SH-SY5Y (cell line): ENCODE measurements at regions not wholly inside any gene's neighbourhood (a gene's known extent, or its start where the extent isn't known, plus 50 kb on each side); places are given as distances from the start of the nearest gene placed in this dataset.

ENCODE experiments used
- GATA2 ChIP-seq: IDR thresholded peaks from 2 replicates; pipeline ENCODE4 v1.6.1; 2011; ENCODE audit warnings: mild to moderate bottlenecking, low read depth, low read length
- GATA3 ChIP-seq: IDR thresholded peaks from 2 replicates; pipeline ENCODE4 v1.6.1; 2011; ENCODE audit warnings: low read depth, mild to moderate bottlenecking, low read length, moderate library complexity

GRCh38 chr6:139443231-139444112 is 69.0 kb upstream of the CITED2 start:
- TF ChIP-seq GATA2 (no peak), GATA3 (no peak)

DNA sequence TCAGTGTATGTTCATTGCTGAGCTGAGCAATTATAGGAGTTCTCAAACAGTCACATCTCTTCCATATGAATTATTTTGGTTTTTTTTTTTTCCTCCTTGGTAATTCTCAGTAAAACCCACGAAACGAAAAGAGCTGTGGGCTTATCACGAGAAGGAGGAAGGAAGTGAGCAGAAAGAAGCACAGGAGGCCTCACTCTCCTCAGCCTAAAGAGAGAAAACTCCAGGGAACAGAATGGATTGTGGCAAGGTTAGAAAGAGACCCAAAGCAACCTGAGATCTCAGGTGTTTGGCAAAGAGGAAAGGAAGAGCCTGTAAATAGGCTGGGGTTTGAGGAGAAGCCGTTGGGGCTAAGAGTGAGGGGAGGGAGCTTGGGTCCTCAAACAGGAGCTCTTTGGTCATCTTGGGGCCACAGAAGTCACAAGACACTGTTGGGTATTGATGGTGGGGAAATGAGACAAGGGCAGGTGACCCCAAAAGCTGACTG is 67.8 kb upstream of the CITED2 start:
- TF ChIP-seq GATA2 (no peak), GATA3 (no peak)

GRCh38 chr6:139439349-139439748 is 64.9 kb upstream of the CITED2 start:
- no peak for TF ChIP-seq GATA3
- no peak for TF ChIP-seq GATA2

GRCh38 chr6:139438775-139439174 is 64.3 kb upstream of the CITED2 start:
- TF ChIP-seq GATA2 (no peak), GATA3 (no peak)

DNA sequence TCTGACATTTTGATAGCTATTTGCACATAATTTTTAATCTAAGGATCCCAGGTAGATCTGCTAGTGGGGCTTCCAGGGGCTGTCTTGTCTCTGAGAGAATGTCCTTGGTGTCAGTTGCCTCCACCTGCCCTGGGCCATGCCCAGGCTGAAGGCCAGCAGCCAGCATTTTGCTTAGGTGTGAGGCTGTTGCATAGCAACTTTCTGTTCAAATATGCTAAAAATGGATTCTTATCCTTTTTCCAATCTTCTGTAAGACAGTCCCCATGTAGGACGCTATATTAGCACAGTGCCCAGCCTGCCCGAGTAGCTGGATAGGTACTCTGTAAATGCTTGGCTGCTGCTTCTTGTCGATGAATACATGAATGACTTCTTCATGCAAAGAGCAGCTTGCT is 62.5 kb upstream of the CITED2 start:
- TF ChIP-seq GATA3 (no peak), GATA2 (no peak)

GRCh38 chr6:139436200-139436956 is 61.9 kb upstream of the CITED2 start:
- no peak for TF ChIP-seq GATA3
- no peak for TF ChIP-seq GATA2

DNA sequence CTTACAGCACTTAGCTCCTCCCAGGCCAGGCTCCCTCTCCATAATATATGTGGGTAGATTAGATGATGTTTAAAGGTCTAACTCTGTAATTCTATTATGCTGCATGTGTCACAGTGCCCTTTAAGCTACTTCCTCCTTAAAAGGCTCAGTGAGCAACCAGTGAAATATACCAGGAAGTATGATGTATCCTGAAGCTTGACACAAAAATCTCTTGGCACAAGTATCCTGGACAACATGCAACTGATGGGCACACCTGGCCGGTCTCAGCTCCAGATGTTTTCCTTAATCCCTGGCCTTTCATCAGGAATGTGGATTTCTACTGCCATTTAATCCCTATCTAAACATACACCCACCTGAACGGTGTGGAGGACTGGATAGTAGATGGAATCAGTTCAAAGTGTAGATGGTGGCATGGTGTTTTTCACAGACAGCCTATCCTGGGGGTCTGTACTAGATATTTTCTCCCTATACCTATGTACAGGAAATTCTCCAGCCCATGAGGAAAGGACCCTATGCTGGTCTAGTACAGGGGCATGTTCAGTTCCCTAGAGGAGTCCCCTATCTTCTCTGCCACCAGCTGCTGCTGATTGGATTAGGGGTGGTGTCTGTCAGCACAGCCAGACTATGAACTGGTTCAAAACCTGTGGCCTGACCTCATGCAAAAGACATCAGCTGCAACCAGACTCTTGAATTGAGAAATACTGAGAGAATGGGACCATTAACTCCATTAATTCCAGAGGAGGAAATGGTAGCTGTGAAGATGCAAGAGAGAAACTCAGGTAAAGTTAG is 59.4 kb upstream of the CITED2 start:
- TF ChIP-seq GATA3 (no peak), GATA2 (no peak)

GRCh38 chr6:139431602-139431956 is 57.1 kb upstream of the CITED2 start:
- no peak for TF ChIP-seq GATA3
- TF ChIP-seq GATA2: no peak

DNA sequence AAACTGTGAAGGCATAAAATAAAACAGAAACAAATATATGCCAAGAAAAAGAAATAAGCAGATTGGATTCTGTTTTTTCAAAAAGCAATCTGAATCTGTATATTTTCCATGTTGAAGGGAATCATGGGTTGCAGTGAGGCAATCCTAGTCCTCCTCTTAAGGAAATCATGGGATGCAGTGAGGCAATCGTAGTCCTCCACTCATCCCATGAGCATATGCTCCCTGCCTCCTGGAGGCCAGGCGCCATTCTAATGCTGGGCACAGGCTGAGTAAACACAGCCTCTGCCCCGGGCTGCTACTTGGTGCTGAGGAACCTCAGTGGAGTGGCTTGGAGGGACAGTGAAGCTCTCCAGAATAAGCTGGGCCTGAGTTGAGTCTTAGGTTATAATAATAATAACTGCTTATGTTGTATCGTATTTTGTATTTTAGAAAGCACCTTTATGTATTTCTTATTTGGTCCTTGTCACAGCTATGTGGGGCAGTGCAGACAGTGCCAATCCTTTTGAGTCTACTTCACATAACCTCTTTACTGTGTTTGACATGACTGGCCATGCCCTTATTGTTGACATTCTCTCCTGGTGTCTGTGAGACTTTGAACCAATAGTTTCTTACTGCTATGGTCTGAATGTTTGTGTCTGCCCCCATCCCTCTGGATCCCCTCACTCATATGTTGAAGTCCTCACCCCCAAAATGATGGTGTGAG is 56.6 kb upstream of the CITED2 start:
- TF ChIP-seq GATA2 (no peak), GATA3 (no peak)

DNA sequence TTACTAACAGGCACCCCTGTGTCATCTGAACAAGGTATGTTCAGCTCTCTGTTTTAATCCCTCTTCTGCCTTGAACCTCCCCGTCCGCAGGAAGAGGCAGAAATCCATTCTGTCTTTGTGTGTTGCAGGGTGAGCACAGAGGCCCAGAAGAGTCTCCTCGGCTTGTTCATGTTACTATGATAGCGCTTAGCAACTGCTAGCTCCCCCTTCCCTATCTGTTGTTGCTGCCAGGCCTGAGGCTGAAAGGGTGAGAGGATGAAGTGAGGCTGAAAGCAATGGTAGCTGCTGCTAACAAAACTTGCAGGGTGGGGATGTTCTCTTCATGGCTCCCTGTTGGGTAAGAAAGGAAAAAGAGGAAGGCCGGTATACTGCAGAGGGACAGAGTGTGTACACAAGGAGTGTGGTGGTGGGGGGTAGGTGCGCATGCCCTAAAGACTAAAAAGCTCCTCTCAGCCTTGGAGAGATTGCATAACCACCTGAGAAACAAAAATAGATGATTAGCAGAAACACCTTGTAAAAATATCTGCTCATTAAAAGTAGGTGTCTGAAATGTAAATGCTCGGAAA is 55.2 kb upstream of the CITED2 start:
- TF ChIP-seq GATA2 (no peak), GATA3 (no peak)

DNA sequence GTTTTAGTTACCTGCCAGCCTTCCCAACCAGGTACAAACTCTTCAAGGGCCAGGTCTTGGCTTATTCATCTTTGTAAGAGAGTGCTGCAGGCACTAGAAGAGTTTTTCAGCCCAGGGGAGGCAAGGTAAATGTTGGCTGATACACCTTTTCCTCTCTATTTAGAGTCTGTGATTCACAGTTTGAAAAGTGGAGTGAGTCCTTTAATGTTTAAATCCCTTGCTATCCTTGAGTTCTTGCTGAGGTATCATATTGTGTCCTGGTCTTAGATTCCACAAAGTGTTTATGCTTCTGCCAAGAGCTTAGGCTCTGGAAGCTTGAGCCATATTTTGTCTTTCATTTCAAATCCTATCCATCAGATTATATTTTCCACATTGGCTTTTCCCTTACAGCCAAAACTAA is 52.8 kb upstream of the CITED2 start:
- no peak for TF ChIP-seq GATA3
- TF ChIP-seq GATA2: no peak

DNA sequence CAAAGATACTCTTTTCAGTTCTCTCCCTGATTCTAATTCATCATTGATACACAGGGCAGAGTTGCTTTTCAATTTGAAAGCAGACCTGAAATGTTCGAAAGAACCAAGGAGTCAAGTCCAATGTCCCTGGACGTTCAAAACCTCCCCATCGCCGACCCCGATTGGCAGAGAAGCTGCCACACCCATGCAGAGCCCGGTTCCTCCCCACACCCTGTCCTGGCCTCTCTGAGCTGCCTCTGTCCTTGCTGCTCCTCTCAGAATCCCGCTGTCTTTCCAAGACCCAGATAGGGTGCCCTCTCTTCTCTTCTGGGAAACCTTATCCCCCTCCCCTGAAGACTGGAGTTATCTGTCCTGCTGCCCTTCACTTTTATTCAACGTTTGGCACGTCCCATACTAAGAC is 52.3 kb upstream of the CITED2 start:
- TF ChIP-seq GATA2: no peak
- no peak for TF ChIP-seq GATA3

DNA sequence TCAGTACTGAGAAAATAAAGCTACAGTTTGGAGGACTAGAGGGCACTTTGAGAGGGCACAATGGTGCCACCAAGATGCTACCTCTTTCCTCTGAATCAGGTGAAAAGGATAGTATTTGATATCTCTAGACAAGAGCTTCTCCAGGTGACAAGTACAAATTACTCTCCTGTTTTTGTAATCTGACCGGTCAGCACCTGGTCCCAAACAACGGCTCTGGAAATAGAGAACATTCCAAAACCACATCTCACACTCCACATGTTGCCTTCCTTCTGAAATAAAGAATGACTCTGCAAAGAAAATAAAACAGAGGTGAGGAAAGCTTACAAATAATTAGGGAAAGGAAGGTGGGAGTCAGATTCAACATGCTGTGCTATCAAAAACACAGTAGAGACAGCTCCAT is 51.3 kb upstream of the CITED2 start:
- no peak for TF ChIP-seq GATA3
- no peak for TF ChIP-seq GATA2

DNA sequence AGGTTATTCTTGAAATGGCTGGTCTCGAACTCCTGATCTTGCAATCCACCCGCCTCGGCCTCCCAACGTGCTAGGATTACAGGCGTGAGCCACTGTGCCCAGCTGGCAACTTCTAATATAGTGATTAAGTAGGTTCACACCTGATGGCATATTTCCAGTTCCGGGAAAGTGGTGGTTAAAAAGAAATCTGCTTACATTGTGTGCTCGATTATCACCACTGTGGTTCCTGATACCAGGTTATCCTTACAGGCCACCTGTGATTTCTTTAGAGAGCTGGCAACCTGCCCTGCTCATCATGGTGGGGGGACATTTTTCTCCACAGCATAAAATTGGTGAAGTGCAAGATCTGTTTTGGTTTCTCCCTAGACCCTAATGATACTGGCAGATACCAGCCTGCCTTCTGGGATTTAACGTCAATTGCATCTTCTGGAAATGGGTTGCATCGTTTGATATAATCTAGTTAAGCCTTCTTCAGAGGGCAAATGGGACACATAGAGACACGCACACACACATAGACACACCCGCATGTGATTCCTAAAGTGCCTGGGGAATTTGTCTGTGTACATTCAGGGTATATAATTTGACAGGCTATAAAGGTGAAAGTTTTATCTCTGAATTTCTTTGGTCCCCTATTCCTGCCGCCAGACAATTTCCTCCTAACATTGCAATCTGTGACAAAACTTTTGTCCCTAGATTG is 49.7 kb upstream of the CITED2 start:
- TF ChIP-seq GATA3 (no peak), GATA2 (no peak)
